Stimulated activated CD8-positive, alpha-beta memory T cell treated with anti-CD3 and anti-CD28 coated beads, Interleukin-15, amount 100 ng/mL, for 24 hours (primary cell): ENCODE measurements at regions not wholly inside any gene's neighbourhood (a gene's known extent, or its start where the extent isn't known, plus 50 kb on each side); places are given as distances from the start of the nearest gene placed in this dataset.

ENCODE experiments used
- DNase-seq: peaks from one replicate; pipeline ENCODE4 v3.0.0-alpha.2; 2020; ENCODE audit warnings: low read depth

DNA sequence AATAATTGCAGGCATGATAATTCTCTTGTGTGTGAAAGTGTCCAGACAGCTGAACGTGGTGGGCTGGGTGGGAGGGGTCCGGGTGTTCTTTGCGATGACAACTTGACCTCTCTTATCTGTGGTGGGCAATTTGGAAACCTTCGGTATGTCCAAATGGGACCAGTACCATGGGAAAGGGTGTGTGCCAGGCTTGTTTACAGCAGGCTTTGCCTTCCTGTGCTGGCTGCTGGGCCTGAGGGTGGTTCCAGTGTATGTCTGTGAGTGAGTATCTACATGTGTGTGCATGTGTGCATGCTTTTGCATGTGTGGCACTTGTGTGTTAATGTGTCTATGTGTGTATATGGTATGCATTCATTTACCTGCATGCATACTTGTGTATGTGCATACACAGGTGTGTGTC, 166.4 kb downstream of the GADD45G start:
- no peak for DNase-seq

DNA sequence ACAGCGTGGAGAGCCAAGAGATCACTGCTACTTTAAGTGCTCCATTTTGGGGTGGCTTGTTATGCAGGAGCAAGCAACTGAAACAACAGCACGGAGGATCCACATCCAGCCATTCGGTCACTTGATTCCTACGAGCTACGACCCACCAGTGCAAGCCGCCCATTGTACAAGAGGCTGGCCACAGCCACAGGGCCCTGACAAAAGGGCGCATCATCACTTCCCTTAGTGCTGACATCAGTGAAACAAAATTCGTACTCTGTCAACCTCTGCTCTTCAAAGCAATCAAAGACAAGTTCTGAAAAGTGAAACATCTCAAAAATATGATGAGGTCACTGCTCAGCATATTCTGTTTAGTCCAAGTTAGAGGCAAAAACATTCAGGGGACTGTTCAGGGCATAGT, 168.4 kb downstream of the GADD45G start:
- DNase-seq, result no peak

DNA sequence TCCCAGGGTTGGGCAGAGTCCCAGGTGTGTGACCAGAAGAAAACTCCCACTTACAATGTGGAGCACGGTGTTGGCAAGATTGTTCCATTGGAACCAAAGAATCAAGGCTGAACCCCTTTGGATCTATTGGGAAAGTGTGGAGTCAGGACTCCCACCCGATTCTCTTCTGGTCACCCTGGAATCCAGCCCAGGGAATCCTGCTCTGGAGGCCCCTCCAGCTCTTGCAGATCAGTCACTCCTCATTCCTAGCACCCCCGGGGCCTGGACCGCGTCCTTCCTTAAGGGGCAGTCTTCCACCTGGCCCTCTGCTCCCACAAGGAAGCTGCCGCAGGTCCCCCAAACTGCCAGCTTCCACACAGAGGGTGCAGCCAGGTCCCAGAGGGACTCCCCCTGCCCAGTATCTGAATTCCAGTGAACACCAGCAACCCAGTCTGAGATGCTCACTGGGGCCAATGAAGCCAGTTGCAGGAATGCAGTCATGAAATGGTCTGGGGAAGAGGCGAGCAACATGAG, 170.1 kb downstream of the GADD45G start:
- DNase-seq, result no peak

- DNase-seq, result no peak
These were observed 170.8 kb downstream of the GADD45G start for GRCh38 chr9:89775641-89776040.

- no peak for DNase-seq
These were observed 172.1 kb downstream of the GADD45G start for GRCh38 chr9:89776795-89777525.

GRCh38 chr9:89777544-89777943, 172.7 kb downstream of the GADD45G start:
- no peak for DNase-seq

- no peak for DNase-seq
These were observed 173.6 kb downstream of the GADD45G start for GRCh38 chr9:89778100-89779090.

DNA sequence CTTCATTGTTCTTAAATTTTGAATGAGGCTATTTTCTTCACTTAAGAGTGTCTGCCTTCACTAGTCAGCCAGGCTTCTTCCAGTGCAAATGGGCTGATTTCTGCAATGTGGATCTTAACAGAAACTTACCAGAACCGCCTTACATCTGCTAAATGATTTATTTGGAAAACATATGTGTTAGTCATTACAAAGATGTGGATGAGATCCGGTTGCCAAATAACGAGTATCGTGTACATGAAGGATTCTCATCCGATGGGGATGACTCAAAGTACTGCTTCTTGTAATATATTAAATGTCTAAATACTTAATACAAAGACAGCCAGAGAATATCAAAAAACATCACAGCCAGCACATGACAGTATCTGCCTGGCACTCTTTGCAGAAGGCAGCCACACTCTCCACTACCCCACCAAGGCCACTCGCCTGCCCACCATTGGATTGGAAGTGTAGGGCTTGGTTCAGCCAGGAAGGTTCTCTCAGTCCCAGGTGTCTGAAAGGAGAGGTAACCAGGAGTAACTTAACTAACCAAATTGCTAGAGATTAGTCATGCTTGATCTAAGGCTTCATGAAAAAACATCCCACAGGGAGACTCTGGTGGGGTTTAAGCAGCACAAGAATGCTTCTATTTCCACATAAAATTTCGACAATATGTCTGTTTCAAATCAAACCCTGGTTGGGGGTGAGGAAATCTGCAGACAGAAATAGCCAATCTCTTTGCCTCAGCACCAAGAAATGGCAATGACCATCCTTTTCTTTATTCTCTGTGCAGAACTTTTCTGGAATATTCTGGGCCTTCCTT, 174.8 kb downstream of the GADD45G start:
- no peak for DNase-seq

GRCh38 chr9:89780959-89781358, 176.1 kb downstream of the GADD45G start:
- DNase-seq, result no peak

DNA sequence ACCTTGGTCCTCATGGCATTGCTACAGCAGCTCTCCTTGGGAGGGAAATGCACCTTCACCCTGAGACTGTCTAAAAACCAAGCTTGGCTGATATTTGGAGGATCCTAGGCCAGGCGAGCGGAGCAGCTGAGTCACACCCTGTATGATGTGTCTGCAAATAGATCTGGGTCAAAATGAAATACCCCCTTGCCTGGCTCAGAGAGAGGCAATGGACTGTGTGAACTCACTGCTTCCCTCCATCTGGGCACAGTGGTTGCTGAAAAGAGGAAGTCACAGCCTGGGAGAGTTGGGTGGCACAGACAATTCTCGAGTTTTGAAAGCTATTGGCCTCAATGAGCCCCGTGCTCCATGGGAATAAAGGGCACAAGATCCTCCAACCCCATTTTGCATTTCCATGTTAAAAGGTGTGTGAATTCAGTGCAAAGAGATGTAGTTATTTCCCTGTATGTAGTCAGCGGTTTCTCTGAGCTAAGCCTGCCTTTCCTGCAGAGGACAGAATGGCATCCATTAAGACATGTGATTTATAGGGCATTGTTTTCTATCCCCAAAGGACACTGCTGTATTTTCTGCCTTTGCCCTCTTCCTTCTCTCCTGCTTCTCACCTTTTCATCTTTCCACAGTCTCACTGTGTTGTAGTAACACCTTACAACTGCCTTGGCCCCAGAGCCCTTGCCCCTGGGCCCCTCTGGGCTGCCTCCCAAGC, 177.2 kb downstream of the GADD45G start:
- no peak for DNase-seq

DNA sequence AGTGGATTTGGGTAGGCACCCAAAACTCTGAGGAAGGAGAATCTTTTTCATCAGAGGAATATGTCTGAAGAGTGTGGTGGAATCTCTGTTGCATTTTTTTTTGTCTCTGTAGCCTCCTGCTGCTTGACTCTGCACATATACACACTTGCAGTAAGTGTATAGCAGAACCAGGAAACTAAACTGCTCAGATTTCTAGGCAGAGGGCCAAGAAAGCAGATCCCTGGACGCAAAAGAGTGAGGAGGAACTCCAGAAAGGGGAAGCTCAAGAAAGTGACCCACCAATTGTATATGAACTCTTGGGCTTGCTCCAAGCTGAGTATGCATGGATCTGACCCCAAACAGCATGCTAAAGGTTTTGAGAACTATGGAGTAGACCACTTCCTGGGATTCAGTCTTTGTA, 181.8 kb downstream of the GADD45G start:
- no peak for DNase-seq

GRCh38 chr9:89787595-89787994, 182.8 kb downstream of the GADD45G start:
- no peak for DNase-seq

GRCh38 chr9:89788434-89788833, 183.6 kb downstream of the GADD45G start:
- no peak for DNase-seq

GRCh38 chr9:89789922-89790510, 185.2 kb downstream of the GADD45G start:
- no peak for DNase-seq

DNA sequence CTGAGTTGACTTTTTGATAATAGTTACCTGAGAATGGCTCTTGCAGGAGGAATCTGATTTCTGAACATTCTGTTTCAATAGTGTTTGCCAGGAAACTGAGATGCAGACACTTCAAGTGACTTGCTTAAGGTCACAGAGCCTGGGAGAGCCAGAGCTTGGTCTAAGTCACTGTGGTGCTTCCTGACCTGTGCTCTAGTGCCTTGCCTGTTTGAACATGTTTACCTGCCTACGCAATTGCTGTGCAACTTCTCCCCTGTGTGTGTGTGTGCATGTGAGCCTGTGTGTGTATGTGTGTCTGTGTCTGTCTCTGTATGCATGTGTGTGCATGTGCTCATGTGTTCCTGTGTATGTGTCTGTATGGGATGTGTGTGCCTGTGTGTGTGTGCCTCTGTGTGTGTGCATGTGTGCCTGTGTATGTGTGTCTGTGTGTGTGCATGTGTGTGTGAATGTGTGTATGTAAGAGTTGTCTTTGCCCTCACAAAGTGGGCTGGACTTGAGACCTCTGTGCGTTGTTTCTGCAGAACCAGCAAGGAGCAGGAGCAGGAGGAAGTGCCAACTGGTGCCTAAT, 185.8 kb downstream of the GADD45G start:
- no peak for DNase-seq

- DNase-seq, result no peak
These were observed 186.9 kb downstream of the GADD45G start for GRCh38 chr9:89791754-89792153.

GRCh38 chr9:89792189-89793123, 187.6 kb downstream of the GADD45G start:
- DNase-seq, result no peak

DNA sequence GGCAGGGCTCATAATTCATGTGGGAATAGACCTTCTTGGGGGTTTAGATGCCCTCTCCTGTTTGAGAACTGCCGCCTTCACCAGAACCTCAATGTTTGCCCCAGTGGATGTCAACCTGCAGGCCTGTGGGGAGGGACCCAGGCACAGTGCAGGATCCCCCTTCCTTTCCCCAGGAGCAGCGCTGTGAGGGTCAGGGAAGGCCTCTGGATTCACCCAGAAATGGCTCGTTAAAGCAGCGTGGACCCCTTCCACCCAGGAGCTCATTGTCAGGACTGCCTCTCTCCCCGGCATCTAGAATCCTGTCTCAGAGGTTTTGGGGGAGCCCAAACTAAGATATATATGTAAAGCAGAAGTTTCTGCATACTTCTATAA, 188.3 kb downstream of the GADD45G start:
- no peak for DNase-seq

DNA sequence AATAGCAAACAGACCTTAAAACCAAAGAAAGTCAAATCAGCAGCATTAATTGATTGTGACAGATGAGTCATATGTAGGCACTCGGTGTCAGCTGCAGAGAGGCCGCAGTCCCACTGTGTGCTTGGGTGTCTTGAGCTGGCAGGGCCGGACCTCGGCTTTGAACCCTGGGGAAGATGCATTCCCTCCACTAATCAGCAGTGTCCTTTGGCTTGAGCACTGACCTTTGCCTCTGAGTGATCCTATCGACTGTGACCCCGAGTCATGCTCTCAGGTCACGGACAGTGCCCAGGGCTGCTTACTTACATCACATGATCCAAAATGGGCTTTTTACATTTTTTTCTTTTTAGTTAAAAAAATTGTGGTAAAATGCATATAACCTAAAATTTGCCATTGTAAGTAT, 188.7 kb downstream of the GADD45G start:
- DNase-seq, result no peak

GRCh38 chr9:89794918-89795317, 190.1 kb downstream of the GADD45G start:
- DNase-seq, result no peak
